Ovary (tissue), 7 donors: ENCODE measurements at regions not wholly inside any gene's neighbourhood (a gene's known extent, or its start where the extent isn't known, plus 50 kb on each side); places are given as distances from the start of the nearest gene placed in this dataset.

Experiments
- DNase-seq, 5 donors: peaks; one replicate each; pipeline ENCODE4 v3.0.0-alpha.2; 2019 to 2020
- H3K27ac ChIP-seq, 2 donors: fragments of 200-600 bp; one replicate each; pipeline versions ENCODE4 v1.5.1 to v1.8.0; 2019 to 2022
- H3K27me3 ChIP-seq: fragments of 200-600 bp; one replicate; pipeline ENCODE4 v1.8.0; 2022
- H3K36me3 ChIP-seq: fragments of 200-600 bp; sonication (generic); one replicate; pipeline ENCODE4 v1.5.1; 2019
- H3K4me1 ChIP-seq: one replicate; pipeline ENCODE4 v1.8.1; 2013; ENCODE audit warnings: mild to moderate bottlenecking, moderate library complexity; ENCODE audit not compliant: insufficient read depth
- H3K4me3 ChIP-seq: fragments of 200-600 bp; sonication (generic); one replicate; pipeline ENCODE4 v1.5.1; 2017
- H3K9me3 ChIP-seq, 2 donors: fragments of 200-600 bp in 1 of 2; sonication (generic) in 1 of 2; one replicate each; pipeline versions ENCODE4 v1.5.1 to v1.8.1; 2013 to 2019; ENCODE audit warnings: mild to moderate bottlenecking in 1 of 2, moderate library complexity in 1 of 2
- CTCF ChIP-seq, 3 donors: fragments of 450-650 bp in 2 of 3; fragments of 200-600 bp in 1 of 3; IDR thresholded peaks; one replicate each; pipeline versions ENCODE4 v1.5.1 to v1.8.0; 2016 to 2022; ENCODE audit warnings: antibody characterized with exemption in 3 of 3, mild to moderate bottlenecking in 1 of 3
- EP300 ChIP-seq: sonication (generic); formaldehyde crosslinking; IDR thresholded peaks from one replicate; pipeline ENCODE4 v1.6.1; 2017; ENCODE audit warnings: antibody characterized with exemption
- POLR2A ChIP-seq: fragments of 450-650 bp; IDR thresholded peaks from one replicate; pipeline ENCODE4 v1.6.1; 2017; ENCODE audit warnings: antibody characterized with exemption, mild to moderate bottlenecking, moderate library complexity
- WGBS, 3 donors: extraction: QIAGEN DNeasy Blood & Tissue Kit in 1 of 3; methylation state at CpG; one replicate each; pipeline versions ENCODE4 v1.1.5 to v1.1.7; 2013 to 2017; 5-methylcytosine and 5-hydroxymethylcytosine counted together
- intact Hi-C, 4 donors: fragments of 100-400 bp; cut with DNase I; formaldehyde crosslinking; loops; one replicate each; pipeline versions ENCODE4 v1.11.0 to v1.15.1; 2022 to 2023
- donor health status: DM: no; HTN: no; CAD: no; lungs with moderate emphysema.
- donor health status: DM: no; HTN: no; CAD: no.
- donor health status: Bipolar disorder and iron deficiency.
- donor health status: DM: no; HTN: no; CAD: no.
- donor health status: DM: yes; HTN: yes; CAD: no.

- Histone ChIP-seq H3K27me3 (no peaks in the 10 kb centered on the region), H3K4me3 (no peak overlapping the region), H3K4me1 (no peaks in the 10 kb centered on the region), H3K9me3 (no peaks in the 10 kb centered on the region), H3K36me3 (no peaks in the 10 kb centered on the region), H3K27ac (no peak overlapping the region)
- intact Hi-C loops: no loop called here
- no peak for TF ChIP-seq CTCF (IDR thresholded peaks at IDR 0.05)
- DNase-seq: no peak
Observed at GRCh38 chr5:89208392-89208791, 325.4 kb upstream of the MEF2C start.

GRCh38 chr5:89204756-89205155 lies 321.8 kb upstream of the MEF2C start:
- no peaks in the 10 kb centered on the region for H3K4me1 ChIP-seq
- TF ChIP-seq EP300 (no peak), CTCF (IDR thresholded peaks at IDR 0.05) (no peak), POLR2A (no peak)
- H3K4me3 ChIP-seq: no peak overlapping the region
- intact Hi-C loops: no loop called here
- H3K9me3 ChIP-seq: no peaks in the 10 kb centered on the region
- no peaks in the 10 kb centered on the region for H3K36me3 ChIP-seq
- no peak for DNase-seq
- no peaks in the 10 kb centered on the region for H3K27me3 ChIP-seq
- H3K27ac ChIP-seq: no peak overlapping the region

GRCh38 chr5:89203611-89204010 lies 320.6 kb upstream of the MEF2C start:
- no peaks in the 10 kb centered on the region for H3K27me3 ChIP-seq
- WGBS, 3 donors: 95 to 97% (median 96%) methylated on average over 2 of the region's 2 CpGs
- no peak overlapping the region for H3K27ac ChIP-seq
- no peak for DNase-seq
- no peaks in the 10 kb centered on the region for H3K36me3 ChIP-seq
- intact Hi-C loops: no loop called here
- TF ChIP-seq CTCF (IDR thresholded peaks at IDR 0.05) (no peak), EP300 (no peak), POLR2A (no peak)
- no peak overlapping the region for H3K4me3 ChIP-seq
- peaks cover 2 to 4% of the 10 kb centered on the region in 2 donors for H3K9me3 ChIP-seq
- no peaks in the 10 kb centered on the region for H3K4me1 ChIP-seq

GRCh38 chr5:89200899-89201298 lies 317.9 kb upstream of the MEF2C start:
- peaks cover 2 to 4% of the 10 kb centered on the region in 2 donors for H3K9me3 ChIP-seq
- no peaks in the 10 kb centered on the region for H3K27me3 ChIP-seq
- no peaks in the 10 kb centered on the region for H3K4me1 ChIP-seq
- WGBS, 3 donors: 90 to 97% (median 91%) methylated on average over 2 of the region's 2 CpGs
- intact Hi-C loops: no loop called here
- no peak overlapping the region for H3K4me3 ChIP-seq
- no peak for TF ChIP-seq CTCF (IDR thresholded peaks at IDR 0.05)
- TF ChIP-seq POLR2A: no peak
- no peak for TF ChIP-seq EP300
- no peak for DNase-seq
- no peaks in the 10 kb centered on the region for H3K36me3 ChIP-seq
- no peak overlapping the region for H3K27ac ChIP-seq

- intact Hi-C loops: no loop called here
- TF ChIP-seq CTCF (IDR thresholded peaks at IDR 0.05): no peak
- no peak for TF ChIP-seq EP300
- TF ChIP-seq POLR2A: no peak
- Histone ChIP-seq H3K4me1 (no peaks in the 10 kb centered on the region), H3K27me3 (no peaks in the 10 kb centered on the region), H3K9me3 (peaks cover 2 to 4% of the 10 kb centered on the region in 2 donors), H3K4me3 (no peak overlapping the region), H3K27ac (no peak overlapping the region), H3K36me3 (no peaks in the 10 kb centered on the region)
- no peak for DNase-seq
- 84 to 90% (median 86%) methylated on average over 2 of the region's 2 CpGs for WGBS, 3 donors
Observed at GRCh38 chr5:89199306-89199705, 316.3 kb upstream of the MEF2C start.
